NCI-H82 (cell line): ENCODE measurements at regions not wholly inside any gene's neighbourhood (a gene's known extent, or its start where the extent isn't known, plus 50 kb on each side); places are given as distances from the start of the nearest gene placed in this dataset.
A peak's percentile ranks its signal among the peaks of the same experiment; 100 is the strongest.
"Not testable (repeated sequence)": the region's sequence is repeated elsewhere in the genome, so short reads cannot be mapped to it uniquely, and the experiment has no call there.

ENCODE experiments used
- DNase-seq: peaks from one replicate; lab custom pipeline; 2025; lab: John Stamatoyannopoulos, UW

- DNase-seq, result not testable (repeated sequence)
Measured at GRCh38 chr3:165915104-165915503, 77.9 kb upstream of the BCHE start.

- no peak for DNase-seq
Measured at GRCh38 chr3:165903885-165904630, 66.8 kb upstream of the BCHE start.

GRCh38 chr3:165899066-165899465, 61.8 kb upstream of the BCHE start:
- no peak for DNase-seq

GRCh38 chr3:165897137-165897536, 59.9 kb upstream of the BCHE start:
- DNase-seq, result peak; percentile 19

- peak; percentile 91 for DNase-seq
Measured at GRCh38 chr3:165895919-165896318, 58.7 kb upstream of the BCHE start.

GRCh38 chr3:165892565-165892964, 55.3 kb upstream of the BCHE start:
- no peak for DNase-seq
